NCI-H1092 treated with DMSO at 0.1 percent for 48 hours (cell line): ENCODE measurements at regions not wholly inside any gene's neighbourhood (a gene's known extent, or its start where the extent isn't known, plus 50 kb on each side); places are given as distances from the start of the nearest gene placed in this dataset.
"Not testable (repeated sequence)": the region's sequence is repeated elsewhere in the genome, so short reads cannot be mapped to it uniquely, and the experiment has no call there.

Experiments
- DNase-seq: peaks from one replicate; lab custom pipeline; 2025; lab: John Stamatoyannopoulos, UW

- no peak for DNase-seq
Measured at GRCh38 chr13:73336773-73337172, 278.0 kb downstream of the KLF5 start.

- no peak for DNase-seq
Measured at GRCh38 chr13:73335944-73336343, 277.1 kb downstream of the KLF5 start.

GRCh38 chr13:73335210-73335609 lies 276.4 kb downstream of the KLF5 start:
- DNase-seq: no peak

DNA sequence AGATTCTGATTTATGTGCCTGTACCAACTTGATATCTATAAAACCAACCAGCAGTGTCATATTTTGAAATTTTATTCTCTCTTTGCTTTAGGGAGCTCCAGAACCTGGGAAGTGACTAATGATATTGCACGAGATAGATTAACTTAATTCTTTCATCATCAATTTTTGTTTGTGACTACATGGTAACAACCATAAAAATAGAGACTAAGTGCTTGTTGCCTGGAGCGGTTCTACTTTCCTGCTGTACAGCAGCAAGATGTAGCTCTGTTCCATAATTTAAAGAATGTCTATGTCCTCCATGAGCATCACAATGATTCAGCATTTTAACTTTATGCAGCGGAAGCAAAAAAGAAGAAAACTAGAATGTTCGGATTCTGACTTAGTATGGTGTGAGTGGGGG lies 275.6 kb downstream of the KLF5 start:
- no peak for DNase-seq

DNA sequence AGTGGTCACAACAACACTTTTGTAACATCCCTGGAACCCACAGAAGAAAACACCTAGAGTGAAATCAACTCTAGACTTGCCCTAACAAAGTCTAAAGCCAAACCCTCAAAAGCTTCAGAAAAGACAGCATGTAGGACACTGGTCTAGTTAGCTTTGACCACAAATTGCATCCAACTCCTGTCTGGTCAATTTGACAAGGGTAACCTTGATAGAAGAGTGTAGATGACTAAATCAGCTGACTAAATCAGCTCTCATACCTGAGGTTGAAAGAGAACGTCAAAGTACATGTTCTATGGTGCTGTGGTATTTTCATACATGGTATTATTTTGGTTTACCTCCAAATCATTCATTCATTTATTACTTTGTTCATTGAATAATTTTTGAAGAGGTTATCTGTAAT lies 272.8 kb downstream of the KLF5 start:
- DNase-seq: no peak

GRCh38 chr13:73329355-73329754 lies 270.6 kb downstream of the KLF5 start:
- DNase-seq: no peak

- no peak for DNase-seq
Measured at GRCh38 chr13:73327579-73327978, 268.8 kb downstream of the KLF5 start.

- no peak for DNase-seq
Measured at GRCh38 chr13:73325723-73326558, 267.1 kb downstream of the KLF5 start.

- no peak for DNase-seq
Measured at GRCh38 chr13:73324842-73325722, 266.3 kb downstream of the KLF5 start.

DNA sequence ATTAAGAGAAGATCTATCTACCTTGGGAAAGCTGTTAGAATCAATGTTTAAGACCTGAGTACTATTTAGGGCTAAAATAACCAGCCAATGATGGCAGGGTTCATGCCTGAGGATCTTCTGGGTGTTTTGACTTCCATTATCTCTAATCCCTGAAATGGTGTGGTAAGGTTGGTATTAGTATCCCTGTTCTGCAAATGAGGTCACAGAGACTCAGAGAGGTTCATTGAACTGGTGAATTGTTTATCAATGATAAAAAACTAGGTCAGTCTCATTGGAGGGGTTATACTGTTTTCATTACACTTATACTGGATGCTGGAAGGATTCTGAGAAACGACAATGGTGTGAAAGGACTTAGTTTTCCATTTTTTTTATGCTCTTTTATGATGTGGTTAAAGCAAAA lies 264.8 kb downstream of the KLF5 start:
- no peak for DNase-seq

GRCh38 chr13:73321043-73321442 lies 262.2 kb downstream of the KLF5 start:
- DNase-seq: no peak

DNA sequence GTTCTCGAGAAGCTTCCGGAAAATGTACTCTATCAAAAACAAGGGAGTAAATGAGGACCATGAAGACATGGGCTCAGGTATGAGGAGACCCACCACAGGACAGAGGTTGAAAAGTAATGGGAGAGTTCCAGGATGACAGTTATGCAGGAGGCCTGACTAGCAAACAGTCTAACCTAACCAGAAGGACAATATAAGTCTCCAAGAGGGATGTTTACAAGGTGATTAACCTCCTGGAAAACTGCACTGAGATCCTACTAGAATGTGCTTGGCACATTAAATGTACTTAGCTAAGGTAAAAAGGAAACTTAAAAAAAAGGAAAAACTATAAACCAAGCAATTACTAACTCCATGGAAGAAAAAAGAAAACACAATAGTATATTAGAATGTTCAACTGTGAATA lies 258.3 kb downstream of the KLF5 start:
- DNase-seq: no peak

DNA sequence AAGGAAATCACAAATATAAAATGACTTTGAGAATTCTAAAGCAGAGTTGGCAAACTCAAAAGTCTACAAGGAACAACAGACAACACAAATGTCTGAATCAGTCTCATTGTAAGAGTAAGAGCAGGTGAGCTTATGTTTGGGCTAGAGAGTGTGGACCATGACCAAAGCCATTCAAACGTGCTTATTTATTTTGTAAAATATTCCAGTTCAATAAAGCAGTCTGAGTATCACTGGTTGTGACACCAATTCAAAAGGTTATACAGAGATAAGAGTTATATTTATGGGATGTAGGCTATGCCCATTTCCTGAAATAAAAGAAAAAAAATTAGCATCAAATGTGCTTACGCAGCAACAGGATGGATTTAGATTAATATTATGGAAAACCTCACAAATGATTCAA lies 251.6 kb downstream of the KLF5 start:
- no peak for DNase-seq

DNA sequence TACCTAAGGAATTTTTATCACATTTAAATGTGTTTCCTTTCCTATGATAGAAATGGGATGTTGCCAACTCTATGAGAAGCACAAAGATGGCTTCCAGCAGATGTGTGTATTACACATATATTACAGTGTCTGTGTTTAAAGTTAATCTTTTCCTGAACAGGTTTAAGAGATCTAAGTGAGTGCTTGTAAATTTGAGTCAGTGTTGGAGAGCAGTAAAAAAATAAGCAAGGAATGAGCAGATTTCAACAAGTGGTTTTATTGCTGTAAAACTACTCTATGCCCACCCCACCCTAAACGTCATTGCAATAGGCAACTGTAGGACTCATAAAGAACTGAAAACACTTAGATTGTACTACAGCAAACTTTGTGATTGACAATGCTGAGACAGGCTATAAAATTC lies 248.7 kb downstream of the KLF5 start:
- no peak for DNase-seq

- DNase-seq: no peak
Measured at GRCh38 chr13:73306688-73307087, 247.9 kb downstream of the KLF5 start.

DNA sequence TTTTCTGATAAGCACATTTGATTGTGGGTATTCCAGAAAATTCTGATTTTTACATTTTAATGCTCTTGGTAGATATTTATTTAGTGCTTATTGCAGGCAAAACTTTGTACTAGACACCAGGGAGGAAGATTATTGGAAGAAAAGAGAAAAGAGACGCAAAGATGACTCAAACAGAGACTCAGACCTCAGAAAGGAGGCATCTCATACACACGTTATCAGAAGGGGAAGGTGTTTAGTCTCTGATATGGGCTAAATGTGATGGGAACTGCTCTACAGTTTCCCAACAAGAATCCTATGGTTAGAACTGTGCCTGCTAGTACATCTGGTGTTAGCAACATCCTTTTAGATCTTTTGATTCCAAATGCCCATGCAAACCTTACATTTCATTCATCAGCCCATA lies 245.6 kb downstream of the KLF5 start:
- no peak for DNase-seq

- DNase-seq: no peak
Measured at GRCh38 chr13:73303851-73304250, 245.0 kb downstream of the KLF5 start.

GRCh38 chr13:73301622-73302021 lies 242.8 kb downstream of the KLF5 start:
- DNase-seq: not testable (repeated sequence)

DNA sequence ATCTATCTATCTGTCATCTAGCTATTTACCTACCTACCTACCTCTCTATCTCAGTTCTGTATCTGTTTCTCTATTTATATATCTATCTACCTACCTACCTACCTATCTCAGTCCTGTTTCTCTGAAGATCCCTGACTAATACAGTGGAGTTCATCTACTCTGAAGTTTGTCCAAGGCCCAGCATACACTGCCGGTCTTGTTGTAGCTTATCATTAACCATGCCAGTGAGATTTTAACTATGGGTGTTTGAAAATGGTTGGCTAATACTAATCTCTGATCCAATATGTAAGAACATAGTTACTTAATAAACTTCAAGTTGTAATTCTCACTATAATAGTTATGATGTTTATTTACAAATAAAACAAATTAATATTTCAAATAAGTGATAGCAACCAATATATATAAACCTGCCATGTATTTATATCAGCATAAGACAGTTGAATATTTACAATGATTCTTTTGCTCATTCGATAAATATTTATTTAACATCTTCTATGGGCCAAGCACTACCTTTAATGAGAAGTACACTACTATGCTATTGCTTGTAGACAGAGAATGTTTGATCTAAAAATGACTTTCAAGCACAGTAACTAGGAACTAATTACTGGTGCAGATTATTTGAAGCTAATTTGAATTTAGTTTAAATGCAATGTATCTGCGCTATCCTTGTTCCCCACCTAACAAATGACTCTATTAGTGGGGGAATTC lies 242.1 kb downstream of the KLF5 start:
- no peak for DNase-seq

- DNase-seq: no peak
Measured at GRCh38 chr13:73299787-73300186, 241.0 kb downstream of the KLF5 start.

- no peak for DNase-seq
Measured at GRCh38 chr13:73293913-73294523, 235.2 kb downstream of the KLF5 start.

GRCh38 chr13:73292127-73292526 lies 233.3 kb downstream of the KLF5 start:
- no peak for DNase-seq
